Activated T-cell treated with anti-CD3 and anti-CD28 coated beads for 4 hours (primary cell): ENCODE measurements at regions not wholly inside any gene's neighbourhood (a gene's known extent, or its start where the extent isn't known, plus 50 kb on each side); places are given as distances from the start of the nearest gene placed in this dataset.
"Not testable (repeated sequence)": the region's sequence is repeated elsewhere in the genome, so short reads cannot be mapped to it uniquely, and the experiment has no call there.

Source experiments
- DNase-seq: peaks from one replicate; pipeline ENCODE4 v3.0.0-alpha.2; 2020

GRCh38 chr19:28585796-28586195 lies 627.2 kb downstream of the UQCRFS1 start:
- no peak for DNase-seq

- no peak for DNase-seq
Measured at GRCh38 chr19:28583713-28584112, 629.2 kb downstream of the UQCRFS1 start.

GRCh38 chr19:28583242-28583641 lies 629.7 kb downstream of the UQCRFS1 start:
- no peak for DNase-seq

GRCh38 chr19:28582796-28583195 lies 630.2 kb downstream of the UQCRFS1 start:
- DNase-seq, result no peak

- DNase-seq, result no peak
Measured at GRCh38 chr19:28582344-28582743, 630.6 kb downstream of the UQCRFS1 start.

- DNase-seq, result no peak
Measured at GRCh38 chr19:28581468-28581770, 631.5 kb downstream of the UQCRFS1 start.

GRCh38 chr19:28578786-28579505 lies 634.0 kb downstream of the UQCRFS1 start:
- DNase-seq, result no peak

- no peak for DNase-seq
Measured at GRCh38 chr19:28578208-28578607, 634.7 kb downstream of the UQCRFS1 start.

- no peak for DNase-seq
Measured at GRCh38 chr19:28577666-28578065, 635.3 kb downstream of the UQCRFS1 start.

GRCh38 chr19:28577233-28577632 lies 635.7 kb downstream of the UQCRFS1 start:
- no peak for DNase-seq

GRCh38 chr19:28575816-28576215 lies 637.1 kb downstream of the UQCRFS1 start:
- no peak for DNase-seq

GRCh38 chr19:28575312-28575711 lies 637.6 kb downstream of the UQCRFS1 start:
- DNase-seq, result not testable (repeated sequence)

GRCh38 chr19:28574212-28574611 lies 638.7 kb downstream of the UQCRFS1 start:
- no peak for DNase-seq

GRCh38 chr19:28569132-28570131 lies 643.5 kb downstream of the UQCRFS1 start:
- DNase-seq, result no peak

GRCh38 chr19:28567834-28568233 lies 645.1 kb downstream of the UQCRFS1 start:
- no peak for DNase-seq

GRCh38 chr19:28563964-28564921 lies 648.7 kb downstream of the UQCRFS1 start:
- DNase-seq, result no peak

- no peak for DNase-seq
Measured at GRCh38 chr19:28560786-28561185, 652.2 kb downstream of the UQCRFS1 start.

- DNase-seq, result no peak
Measured at GRCh38 chr19:28558783-28559182, 654.2 kb downstream of the UQCRFS1 start.

GRCh38 chr19:28556371-28556770 lies 656.6 kb downstream of the UQCRFS1 start:
- no peak for DNase-seq

GRCh38 chr19:28555317-28555716 lies 657.6 kb downstream of the UQCRFS1 start:
- DNase-seq, result no peak

- no peak for DNase-seq
Measured at GRCh38 chr19:28554321-28555091, 658.4 kb downstream of the UQCRFS1 start.

GRCh38 chr19:28553764-28554163 lies 659.2 kb downstream of the UQCRFS1 start:
- no peak for DNase-seq
